ENCODE measurements at regions not wholly inside any gene's neighbourhood (a gene's known extent, or its start where the extent isn't known, plus 50 kb on each side); places are given as distances from the start of the nearest gene placed in this dataset.

- TF ChIP-seq CBX5 (IDR thresholded peaks at IDR 0.05; ENCODE audit: low read depth, low read length) (no peak), SP4 (IDR thresholded peaks at IDR 0.05; ENCODE audit: low read length) (no peak), SIX5 (IDR thresholded peaks at IDR 0.05; ENCODE audit: low read depth, low read length) (no peak), SIRT6 (IDR thresholded peaks at IDR 0.05; ENCODE audit: low read length) (no peak), HDAC2 (IDR thresholded peaks at IDR 0.05; ENCODE audit: borderline replicate concordance in 1 of 2, low read depth in 2 of 2, low read length in 2 of 2) (no peak), CHD1 (IDR thresholded peaks at IDR 0.05; ENCODE audit: low read depth, low read length) (no peak), NANOG (IDR thresholded peaks at IDR 0.05; ENCODE audit: insufficient read depth, low read depth, low read length, poor library complexity, severe bottlenecking) (no peak)
- TF ChIP-seq, protein P1, sequence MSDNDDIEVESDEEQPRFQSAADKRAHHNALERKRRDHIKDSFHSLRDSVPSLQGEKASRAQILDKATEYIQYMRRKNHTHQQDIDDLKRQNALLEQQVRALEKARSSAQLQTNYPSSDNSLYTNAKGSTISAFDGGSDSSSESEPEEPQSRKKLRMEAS (IDR thresholded peaks at IDR 0.05) = no peak
Measured at GRCh38 chr1:60567256-60567655, 493.7 kb upstream of the C1orf87 start (continued).
